Loucy (cell line): ENCODE measurements at regions not wholly inside any gene's neighbourhood (a gene's known extent, or its start where the extent isn't known, plus 50 kb on each side); places are given as distances from the start of the nearest gene placed in this dataset.

Experiments
- H2AFZ ChIP-seq: fragments of 200-600 bp; sonication (generic); 2 replicates; pipeline ENCODE4 v1.6.0; 2016; ENCODE audit warnings: antibody characterized with exemption, mild to moderate bottlenecking, low read length, moderate library complexity
- H3F3A ChIP-seq: fragments of 200-600 bp; 2 replicates; pipeline ENCODE4 v1.6.0; 2016; ENCODE audit warnings: antibody characterized with exemption, low read depth, mild to moderate bottlenecking
- H3K27me3 ChIP-seq: fragments of 200-600 bp; sonication (generic); 2 replicates; pipeline ENCODE4 v1.6.1; 2014; ENCODE audit warnings: low read length, mild to moderate bottlenecking; ENCODE audit not compliant: insufficient read depth, poor library complexity, severe bottlenecking
- H3K36me3 ChIP-seq: fragments of 200-600 bp; sonication (generic); 2 replicates; pipeline ENCODE4 v1.6.1; 2016; ENCODE audit warnings: low read length; ENCODE audit not compliant: insufficient read depth
- H3K4me1 ChIP-seq: fragments of 200-600 bp; sonication (generic); 2 replicates; pipeline ENCODE4 v1.5.1; 2014; ENCODE audit warnings: low read length, mild to moderate bottlenecking; ENCODE audit not compliant: insufficient read depth, poor library complexity, severe bottlenecking
- H3K4me2 ChIP-seq: fragments of 200-600 bp; sonication (generic); 2 replicates; pipeline ENCODE4 v1.6.0; 2014; ENCODE audit warnings: antibody characterized with exemption, low read length, low read depth, mild to moderate bottlenecking; ENCODE audit not compliant: poor library complexity, severe bottlenecking
- H3K4me3 ChIP-seq: fragments of 200-600 bp; sonication (generic); 2 replicates; pipeline ENCODE4 v1.5.1; 2014; ENCODE audit warnings: low read length, mild to moderate bottlenecking, mixed read lengths; ENCODE audit not compliant: poor library complexity, severe bottlenecking
- H3K79me2 ChIP-seq: fragments of 200-600 bp; sonication (generic); 2 replicates; pipeline ENCODE4 v1.6.1; 2014; ENCODE audit warnings: low read length; ENCODE audit not compliant: insufficient read depth
- H3K9ac ChIP-seq: fragments of 200-600 bp; sonication (generic); 2 replicates; pipeline ENCODE4 v1.6.0; 2014; ENCODE audit warnings: mild to moderate bottlenecking, low read depth, low read length, moderate library complexity; ENCODE audit not compliant: poor library complexity, severe bottlenecking
- H3K9me2 ChIP-seq: fragments of 200-600 bp; sonication (generic); replicated peaks from 2 replicates; pipeline ENCODE4 v1.6.1; 2016; ENCODE audit warnings: low read depth, low read length, mixed read lengths
- H3K9me3 ChIP-seq: fragments of 200-600 bp; sonication (generic); 2 replicates; pipeline ENCODE4 v1.6.1; 2014; ENCODE audit warnings: mild to moderate bottlenecking, antibody characterized with exemption, low read length, low read depth; ENCODE audit not compliant: insufficient read depth
- H4K20me1 ChIP-seq: fragments of 200-600 bp; sonication (generic); 2 replicates; pipeline ENCODE4 v1.6.0; 2014; ENCODE audit warnings: antibody characterized with exemption, low read length, mild to moderate bottlenecking; ENCODE audit not compliant: insufficient read depth, poor library complexity, severe bottlenecking
- CTCF ChIP-seq: fragments of 200-600 bp; sonication (generic); conservative IDR thresholded peaks from 2 replicates; pipeline ENCODE4 v1.5.1; 2014; ENCODE audit warnings: mild to moderate bottlenecking, antibody characterized with exemption, low read length
- EZH2phosphoT487 ChIP-seq: fragments of 200-600 bp; IDR thresholded peaks from 2 replicates; pipeline ENCODE4 v1.6.1; 2018; ENCODE audit warnings: antibody characterized with exemption, mild to moderate bottlenecking, moderate library complexity, borderline replicate concordance

- no peak overlapping the region for H3K9ac ChIP-seq
- H3K4me3 ChIP-seq, result no peak overlapping the region
- H3K9me2 ChIP-seq, result no peaks in the 10 kb centered on the region
These were observed 288.3 kb upstream of the TCF4 start for GRCh38 chr18:55876254-55876653.

GRCh38 chr18:55875371-55875901 lies 287.4 kb upstream of the TCF4 start:
- no peaks in the 10 kb centered on the region for H3K9me3 ChIP-seq
- TF ChIP-seq EZH2phosphoT487 (no peak), CTCF (no peak)

More at GRCh38 chr18:55876254-55876653, 288.3 kb upstream of the TCF4 start:
- Histone ChIP-seq H3K27me3 (no peaks in the 10 kb centered on the region), H3K4me2 (no peak overlapping the region), H3K36me3 (no peaks in the 10 kb centered on the region), H3K9me3 (no peaks in the 10 kb centered on the region), H3K79me2 (no peaks in the 10 kb centered on the region), H2AFZ (no peak overlapping the region), H3K4me1 (peaks cover 3% of the 10 kb centered on the region), H3F3A (no peaks in the 10 kb centered on the region), H4K20me1 (no peaks in the 10 kb centered on the region)
- no peak for TF ChIP-seq EZH2phosphoT487
- TF ChIP-seq CTCF, result no peak

GRCh38 chr18:55869556-55870501 lies 281.8 kb upstream of the TCF4 start:
- no peaks in the 10 kb centered on the region for H3F3A ChIP-seq
- no peaks in the 10 kb centered on the region for H3K36me3 ChIP-seq
- no peaks in the 10 kb centered on the region for H3K79me2 ChIP-seq
- H3K9ac ChIP-seq, result no peak overlapping the region
- no peaks in the 10 kb centered on the region for H3K4me1 ChIP-seq
- H4K20me1 ChIP-seq, result no peaks in the 10 kb centered on the region
- H3K27me3 ChIP-seq, result no peaks in the 10 kb centered on the region
- no peak overlapping the region for H3K4me2 ChIP-seq
- H3K9me2 ChIP-seq, result no peaks in the 10 kb centered on the region
- H2AFZ ChIP-seq, result no peak overlapping the region
- no peak overlapping the region for H3K4me3 ChIP-seq
- H3K9me3 ChIP-seq, result no peaks in the 10 kb centered on the region
- TF ChIP-seq CTCF (no peak), EZH2phosphoT487 (no peak)

More at GRCh38 chr18:55875371-55875901, 287.4 kb upstream of the TCF4 start:
- H3K4me3 ChIP-seq, result no peak overlapping the region
- no peak overlapping the region for H2AFZ ChIP-seq
- no peaks in the 10 kb centered on the region for H4K20me1 ChIP-seq
- no peaks in the 10 kb centered on the region for H3K9me2 ChIP-seq
- no peaks in the 10 kb centered on the region for H3K27me3 ChIP-seq
- H3K79me2 ChIP-seq, result no peaks in the 10 kb centered on the region
- no peaks in the 10 kb centered on the region for H3K36me3 ChIP-seq
- no peak overlapping the region for H3K4me2 ChIP-seq
- no peak overlapping the region for H3K9ac ChIP-seq
- H3K4me1 ChIP-seq, result peaks cover 3% of the 10 kb centered on the region
- H3F3A ChIP-seq, result no peaks in the 10 kb centered on the region
